Fibroblast of lung (primary cell): ENCODE measurements at regions not wholly inside any gene's neighbourhood (a gene's known extent, or its start where the extent isn't known, plus 50 kb on each side); places are given as distances from the start of the nearest gene placed in this dataset.

Source experiments
- CTCF ChIP-seq, 2 donors: IDR thresholded peaks in 1 of 2; conservative IDR thresholded peaks in 1 of 2; 1 replicate in 1 of 2; 2 replicates in 1 of 2; pipeline ENCODE4 v1.5.1; 2011 to 2012; ENCODE audit warnings: low read length in 2 of 2, control low read depth in 1 of 2, inconsistent platforms in 1 of 2, low read depth in 1 of 2, mild to moderate bottlenecking in 1 of 2
- EZH2 ChIP-seq: IDR thresholded peaks from 2 replicates; pipeline ENCODE4 v1.5.1; 2012; ENCODE audit warnings: low read length, control low read depth, mild to moderate bottlenecking; ENCODE audit errors: missing control alignments

- TF ChIP-seq CTCF (conservative IDR thresholded peaks at IDR 0.05 in 1 of 2, IDR thresholded peaks at IDR 0.05 in 1 of 2; ENCODE audit: low read depth in 1 of 2, low read length in 2 of 2), result no peak
- TF ChIP-seq EZH2, result no peak
Measured at GRCh38 chr12:13383379-13383778, 186.9 kb downstream of the EMP1 start.
